Astrocyte of the hippocampus (primary cell): ENCODE measurements at regions not wholly inside any gene's neighbourhood (a gene's known extent, or its start where the extent isn't known, plus 50 kb on each side); places are given as distances from the start of the nearest gene placed in this dataset.
"Not testable (repeated sequence)": the region's sequence is repeated elsewhere in the genome, so short reads cannot be mapped to it uniquely, and the experiment has no call there.

Experiments used
- DNase-seq: peaks from one replicate; pipeline ENCODE4 v3.0.0; 2011; ENCODE audit warnings: low read depth, low spot score

DNA sequence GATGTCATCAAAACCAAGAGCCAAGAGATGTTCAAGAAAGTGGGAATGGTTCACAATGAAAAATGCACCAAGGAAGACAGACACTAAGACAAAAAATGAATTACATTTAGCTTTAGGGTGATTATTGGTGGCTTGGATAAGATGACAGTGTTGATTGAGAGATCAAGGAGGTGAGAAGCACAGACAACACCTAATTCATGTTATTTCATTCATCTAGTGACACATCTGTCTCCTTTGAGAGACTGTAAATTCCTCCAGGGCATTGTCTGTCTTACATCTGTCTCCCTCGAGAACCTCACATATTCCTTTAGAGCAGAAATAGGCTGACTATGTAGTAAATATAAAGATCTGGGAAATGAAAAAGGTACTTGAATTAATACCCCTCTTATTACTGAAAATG is 94.2 kb upstream of the SMIM31 start:
- DNase-seq, result no peak

DNA sequence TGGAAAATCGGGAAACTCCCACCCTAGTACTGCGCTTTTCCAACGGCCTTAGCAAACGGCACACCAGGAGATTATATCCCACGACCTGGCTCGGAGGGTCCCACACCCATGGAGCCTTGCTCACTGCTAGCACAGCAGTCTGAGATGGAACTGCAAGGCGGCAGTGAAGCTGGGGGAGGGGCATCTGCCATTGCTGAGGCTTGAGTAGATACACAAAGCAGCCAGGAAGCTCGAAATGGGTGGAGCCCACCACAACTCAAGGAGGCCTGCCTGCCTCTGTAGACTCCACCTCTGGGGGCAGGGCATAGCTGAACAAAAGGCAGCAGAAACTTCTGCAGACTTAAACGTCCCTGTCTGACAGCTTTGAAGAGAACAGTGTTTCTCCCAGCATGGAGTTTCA is 77.8 kb upstream of the SMIM31 start:
- not testable (repeated sequence) for DNase-seq

DNA sequence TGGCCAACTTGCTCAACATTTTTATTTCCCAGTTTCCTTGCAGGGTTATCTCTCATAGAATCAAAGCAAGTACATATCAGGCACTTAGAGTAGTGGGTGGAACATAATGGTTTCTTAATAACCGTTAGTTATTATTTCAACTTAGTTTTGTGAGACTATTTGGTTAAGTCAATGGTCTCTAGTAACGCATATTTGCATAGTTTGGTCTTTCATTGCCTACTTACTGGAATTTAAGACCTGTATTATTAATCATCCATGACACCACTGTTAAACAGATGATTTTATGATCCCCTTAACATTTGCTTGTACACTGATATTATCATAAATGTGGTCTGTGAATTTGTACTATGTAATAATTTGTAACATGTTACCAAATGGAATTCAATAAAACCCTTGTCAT is 70.9 kb upstream of the SMIM31 start:
- DNase-seq, result no peak

DNA sequence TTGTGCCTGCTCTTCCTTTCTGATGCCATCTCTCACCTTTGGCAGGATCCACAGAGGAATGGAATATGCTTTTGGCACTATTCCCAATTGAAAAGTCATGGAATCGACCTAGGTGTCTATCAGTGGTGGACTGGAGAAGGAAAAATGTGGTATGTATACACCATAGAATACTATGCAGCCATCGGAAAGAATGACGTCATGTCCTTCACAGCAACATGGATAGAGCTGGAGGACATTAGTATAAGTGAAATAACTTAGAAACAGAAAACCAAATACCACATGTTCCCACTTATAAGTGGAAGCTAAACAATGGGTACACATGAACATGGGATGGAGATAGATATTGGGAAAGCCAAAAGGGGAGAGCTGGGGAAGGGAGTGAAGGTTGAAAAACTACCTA is 58.3 kb upstream of the SMIM31 start:
- DNase-seq, result no peak

DNA sequence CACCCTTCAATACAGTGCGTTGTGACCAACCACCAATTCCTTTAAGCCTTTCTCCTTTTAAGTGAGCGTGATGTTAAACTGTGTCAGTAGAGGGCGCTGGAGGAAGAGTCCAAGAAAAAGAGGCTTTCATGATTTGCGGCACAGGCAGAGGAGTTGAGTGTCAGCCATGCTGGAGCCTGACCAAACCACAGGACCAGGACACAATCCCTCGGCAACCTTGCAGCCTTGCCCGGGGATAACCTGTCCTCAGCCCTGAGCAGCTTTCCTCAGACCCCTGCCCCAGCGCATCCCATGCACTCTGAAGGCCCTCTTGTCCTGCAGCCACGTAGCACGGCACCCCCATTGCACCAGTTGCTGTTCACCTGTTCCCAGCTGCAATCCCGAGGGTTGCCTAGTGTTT is 53.5 kb upstream of the SMIM31 start:
- DNase-seq, result no peak

DNA sequence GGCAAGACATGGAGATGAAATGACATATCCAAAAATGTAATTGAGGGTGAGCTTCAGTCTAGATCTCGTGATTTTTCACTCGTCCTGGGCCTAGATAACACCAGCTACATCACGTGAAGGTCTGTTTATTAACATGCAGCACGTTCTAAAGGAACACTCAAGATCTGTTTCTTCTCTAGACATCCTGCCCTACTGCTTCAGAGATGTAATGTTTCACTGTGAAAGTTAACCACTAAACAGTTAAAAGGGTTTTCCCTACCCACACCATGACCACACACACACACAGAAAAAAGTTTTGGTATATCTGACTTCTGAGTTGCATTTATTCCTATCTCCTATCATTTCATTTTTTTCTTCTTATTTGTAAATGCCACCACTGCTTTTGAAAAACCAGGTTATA is 52.3 kb upstream of the SMIM31 start:
- DNase-seq, result no peak
